ENCODE measurements at regions not wholly inside any gene's neighbourhood (a gene's known extent, or its start where the extent isn't known, plus 50 kb on each side); places are given as distances from the start of the nearest gene placed in this dataset.
A peak's percentile ranks its signal among the peaks of the same experiment; 100 is the strongest.
"Not testable (repeated sequence)": the region's sequence is repeated elsewhere in the genome, so short reads cannot be mapped to it uniquely, and the experiment has no call there.

DNA sequence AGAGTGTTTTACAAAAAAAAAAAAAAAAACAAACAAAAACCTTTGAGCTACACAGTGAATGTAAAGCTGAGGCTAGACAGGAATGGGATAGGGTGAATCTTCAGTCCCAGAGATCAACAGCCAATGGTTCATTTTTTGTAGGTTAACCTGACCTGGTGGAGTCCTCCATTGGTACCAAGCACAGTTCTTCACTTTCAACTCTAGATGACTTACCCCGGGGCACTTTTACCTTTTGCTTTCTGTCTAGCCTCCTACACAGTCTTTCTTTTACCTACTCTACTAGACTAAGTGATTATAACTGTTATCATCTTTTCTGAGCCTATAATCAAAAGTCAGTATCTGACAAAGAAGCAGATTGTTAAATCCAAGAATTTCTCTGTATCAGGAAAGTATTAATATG lies 50.9 kb downstream of the ANXA2R start:
- DNase-seq = no peak

DNA sequence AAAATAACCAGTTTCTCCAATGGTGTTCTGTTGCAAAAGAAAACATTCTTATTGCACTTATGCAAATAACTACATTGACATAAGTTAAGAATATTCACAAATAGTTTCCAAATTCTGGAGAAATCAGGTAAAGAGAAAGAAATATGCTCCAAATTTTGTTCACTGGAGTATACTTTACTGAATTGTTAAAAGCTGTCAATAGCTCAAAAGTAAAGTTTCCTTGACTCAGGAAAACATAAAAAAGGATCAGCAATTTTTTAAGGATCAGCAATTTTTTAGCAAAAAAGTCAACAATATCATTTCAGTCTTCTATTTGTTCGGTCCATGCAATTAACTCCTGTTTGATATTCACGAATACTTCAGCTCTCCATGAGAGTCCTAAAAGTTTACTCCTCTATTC lies 51.6 kb downstream of the ANXA2R start:
- DNase-seq = no peak

DNA sequence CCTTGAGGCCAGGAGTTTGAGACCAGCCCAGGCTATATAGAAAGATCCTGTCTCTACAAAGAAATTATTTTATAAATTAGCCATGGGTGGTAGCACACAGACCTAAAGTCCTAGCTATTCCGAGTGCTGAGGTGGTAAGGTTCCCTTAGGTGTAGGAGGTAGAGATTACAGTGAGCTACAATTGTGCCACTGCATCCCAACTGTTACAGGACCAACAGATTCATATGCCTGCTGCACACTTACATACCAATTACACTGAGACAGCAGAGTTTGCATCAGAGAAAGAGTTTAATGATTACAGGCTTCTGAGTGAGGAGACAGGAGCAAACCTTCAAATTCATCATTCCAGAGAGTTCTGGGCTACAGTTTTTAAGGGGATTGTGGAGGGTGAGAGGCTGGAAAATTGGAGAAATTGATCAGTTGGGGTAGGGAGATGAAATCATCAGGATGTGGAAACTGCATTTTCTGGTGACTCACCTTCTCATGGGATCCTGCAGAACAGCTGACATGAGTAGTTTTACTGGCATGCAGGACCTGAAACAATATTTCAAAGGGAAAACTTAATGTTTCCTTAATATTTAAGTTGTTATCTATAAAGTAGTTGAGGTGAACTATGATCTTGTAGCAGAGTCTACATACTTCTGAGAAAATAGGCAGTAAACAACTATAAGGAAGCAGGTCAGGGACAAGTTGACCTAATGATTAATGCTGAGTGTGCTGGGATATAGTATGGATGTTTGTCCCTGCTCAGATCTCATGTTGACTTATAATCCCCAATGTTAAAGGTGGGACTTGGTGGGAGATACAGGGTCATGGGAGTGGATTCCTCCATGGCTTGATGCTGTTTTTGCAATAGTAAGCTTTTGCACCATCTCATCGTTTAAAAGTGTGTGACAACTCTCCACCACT lies 54.7 kb downstream of the ANXA2R start:
- no peak for DNase-seq

DNA sequence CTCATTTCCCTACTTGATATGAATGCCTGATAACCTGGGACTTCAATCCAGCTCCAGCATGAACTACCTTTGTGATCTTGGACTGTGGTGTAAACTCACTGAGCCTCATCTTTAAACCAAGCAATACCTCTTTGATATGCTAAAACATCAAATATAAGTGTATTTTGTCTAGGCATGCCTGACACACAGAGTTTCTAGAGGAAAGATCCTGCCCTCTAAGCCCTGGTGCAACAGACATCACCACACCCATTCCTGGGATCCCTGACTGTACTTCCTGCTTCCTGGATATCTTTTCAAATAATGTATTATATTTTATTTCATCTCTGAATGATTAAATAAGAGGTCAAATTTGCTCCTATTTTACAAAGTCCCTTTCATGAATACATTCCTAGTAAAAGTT lies 55.8 kb downstream of the ANXA2R start:
- DNase-seq = no peak

DNA sequence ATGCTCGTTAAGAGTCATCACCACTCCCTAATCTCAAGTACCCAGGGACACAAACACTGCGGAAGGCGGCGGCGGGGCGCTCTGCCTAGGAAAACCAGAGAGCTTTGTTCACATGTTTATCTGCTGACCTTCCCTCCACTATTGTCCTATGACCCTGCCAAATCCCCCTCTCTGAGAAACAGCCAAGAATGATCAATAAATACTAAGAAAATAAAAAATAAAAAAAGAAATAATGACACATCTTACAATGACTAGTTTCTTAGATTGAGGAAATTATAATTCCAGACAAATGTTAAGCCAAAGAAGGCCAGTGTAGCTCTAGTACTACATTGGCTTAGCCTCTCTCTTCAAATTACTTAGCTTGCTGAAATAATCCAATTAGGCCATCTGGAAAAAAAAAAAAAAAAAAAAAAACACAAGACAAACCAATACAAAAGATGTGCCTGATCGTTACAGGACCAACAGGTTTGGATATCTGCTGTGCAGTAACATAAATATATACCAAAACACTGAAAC lies 58.0 kb downstream of the ANXA2R start:
- no peak for DNase-seq

DNA sequence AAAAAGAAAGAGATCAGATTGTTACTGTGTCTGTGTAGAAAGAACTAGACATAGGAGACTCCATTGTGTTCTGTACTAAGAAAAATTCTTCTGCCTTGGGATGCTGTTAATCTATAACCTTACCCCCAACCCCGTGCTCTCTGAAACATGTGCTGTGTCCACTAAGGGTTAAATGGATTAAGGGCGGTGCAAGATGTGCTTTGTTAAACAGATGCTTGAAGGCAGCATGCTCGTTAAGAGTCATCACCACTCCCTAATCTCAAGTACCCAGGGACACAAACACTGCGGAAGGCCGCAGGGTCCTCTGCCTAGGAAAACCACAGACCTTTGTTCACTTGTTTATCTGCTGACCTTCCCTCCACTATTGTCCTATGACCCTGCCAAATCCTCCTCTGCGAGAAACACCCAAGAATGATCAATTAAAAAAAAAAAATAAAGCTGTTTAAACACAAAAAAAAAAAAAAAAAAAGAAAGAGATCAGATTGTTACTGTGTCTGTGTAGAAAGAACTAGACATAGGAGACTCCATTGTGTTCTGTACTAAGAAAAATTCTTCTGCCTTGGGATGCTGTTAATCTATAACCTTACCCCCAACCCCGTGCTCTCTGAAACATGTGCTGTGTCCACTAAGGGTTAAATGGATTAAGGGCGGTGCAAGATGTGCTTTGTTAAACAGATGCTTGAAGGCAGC lies 58.6 kb downstream of the ANXA2R start:
- DNase-seq = not testable (repeated sequence)

DNA sequence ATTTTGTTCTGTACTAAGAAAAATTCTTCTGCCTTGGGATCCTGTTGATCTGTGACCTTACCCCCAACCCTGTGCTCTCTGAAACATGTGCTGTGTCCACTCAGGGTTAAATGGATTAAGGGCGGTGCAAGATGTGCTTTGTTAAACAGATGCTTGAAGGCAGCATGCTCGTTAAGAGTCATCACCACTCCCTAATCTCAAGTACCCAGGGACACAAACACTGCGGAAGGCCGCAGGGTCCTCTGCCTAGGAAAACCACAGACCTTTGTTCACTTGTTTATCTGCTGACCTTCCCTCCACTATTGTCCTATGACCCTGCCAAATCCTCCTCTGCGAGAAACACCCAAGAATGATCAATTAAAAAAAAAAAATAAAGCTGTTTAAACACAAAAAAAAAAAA lies 59.1 kb downstream of the ANXA2R start:
- not testable (repeated sequence) for DNase-seq

DNA sequence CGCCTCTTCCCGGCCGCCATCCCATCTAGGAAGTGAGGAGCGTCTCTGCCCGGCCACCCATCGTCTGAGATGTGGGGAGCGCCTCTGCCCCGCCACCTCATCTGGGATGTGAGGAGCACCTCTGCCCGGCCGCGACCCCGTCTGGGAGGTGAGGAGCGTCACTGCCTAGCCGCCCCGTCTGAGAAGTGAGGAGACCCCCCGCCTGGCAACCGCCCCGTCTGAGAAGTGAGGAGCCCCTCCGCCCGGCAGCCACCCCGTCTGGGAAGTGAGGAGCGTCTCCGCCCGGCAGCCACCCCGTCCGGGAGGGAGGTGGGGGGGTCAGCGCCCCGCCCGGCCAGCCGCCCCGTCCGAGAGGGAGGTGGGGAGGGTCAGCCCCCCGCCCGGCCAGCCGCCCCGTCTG lies 59.7 kb downstream of the ANXA2R start:
- not testable (repeated sequence) for DNase-seq

DNA sequence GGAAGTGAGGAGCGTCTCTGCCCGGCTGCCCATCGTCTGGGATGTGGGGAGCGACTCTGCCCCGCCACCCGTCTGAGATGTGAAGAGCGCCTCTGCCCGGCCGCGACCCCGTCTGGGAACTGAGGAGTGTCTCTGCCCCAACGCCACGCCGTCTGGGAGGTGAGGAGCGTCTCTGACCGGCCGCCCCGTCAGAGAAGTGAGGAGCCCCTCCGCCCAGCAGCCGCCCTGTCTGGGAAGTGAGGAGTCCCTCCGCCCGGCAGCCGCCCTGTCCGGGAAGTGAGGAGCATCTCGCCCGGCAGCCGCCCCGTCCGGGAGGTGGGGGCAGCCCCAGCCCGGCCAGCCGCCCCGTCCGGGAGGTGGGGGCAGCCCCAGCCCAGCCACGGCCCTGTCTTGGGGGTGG lies 60.9 kb downstream of the ANXA2R start:
- not testable (repeated sequence) for DNase-seq

DNA sequence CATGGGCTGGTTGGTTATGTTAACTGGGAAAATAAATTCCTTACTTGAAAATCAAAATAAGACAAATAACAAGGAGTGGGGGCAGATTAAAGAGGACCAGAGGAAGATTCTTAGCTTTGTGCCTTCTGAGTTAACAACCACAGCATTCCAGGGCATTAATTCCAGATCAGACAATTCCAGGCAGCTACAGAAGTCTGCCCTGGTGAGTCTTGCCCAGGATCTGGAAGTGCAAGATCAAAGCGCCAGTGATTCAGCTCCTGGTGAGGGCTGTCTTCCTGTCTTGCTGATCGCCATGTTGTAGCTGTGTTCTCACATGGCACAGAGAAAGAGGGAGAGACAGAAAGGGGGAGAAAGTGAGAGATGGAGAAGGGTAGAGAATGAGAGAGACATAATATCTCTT lies 65.6 kb downstream of the ANXA2R start:
- DNase-seq = no peak

DNA sequence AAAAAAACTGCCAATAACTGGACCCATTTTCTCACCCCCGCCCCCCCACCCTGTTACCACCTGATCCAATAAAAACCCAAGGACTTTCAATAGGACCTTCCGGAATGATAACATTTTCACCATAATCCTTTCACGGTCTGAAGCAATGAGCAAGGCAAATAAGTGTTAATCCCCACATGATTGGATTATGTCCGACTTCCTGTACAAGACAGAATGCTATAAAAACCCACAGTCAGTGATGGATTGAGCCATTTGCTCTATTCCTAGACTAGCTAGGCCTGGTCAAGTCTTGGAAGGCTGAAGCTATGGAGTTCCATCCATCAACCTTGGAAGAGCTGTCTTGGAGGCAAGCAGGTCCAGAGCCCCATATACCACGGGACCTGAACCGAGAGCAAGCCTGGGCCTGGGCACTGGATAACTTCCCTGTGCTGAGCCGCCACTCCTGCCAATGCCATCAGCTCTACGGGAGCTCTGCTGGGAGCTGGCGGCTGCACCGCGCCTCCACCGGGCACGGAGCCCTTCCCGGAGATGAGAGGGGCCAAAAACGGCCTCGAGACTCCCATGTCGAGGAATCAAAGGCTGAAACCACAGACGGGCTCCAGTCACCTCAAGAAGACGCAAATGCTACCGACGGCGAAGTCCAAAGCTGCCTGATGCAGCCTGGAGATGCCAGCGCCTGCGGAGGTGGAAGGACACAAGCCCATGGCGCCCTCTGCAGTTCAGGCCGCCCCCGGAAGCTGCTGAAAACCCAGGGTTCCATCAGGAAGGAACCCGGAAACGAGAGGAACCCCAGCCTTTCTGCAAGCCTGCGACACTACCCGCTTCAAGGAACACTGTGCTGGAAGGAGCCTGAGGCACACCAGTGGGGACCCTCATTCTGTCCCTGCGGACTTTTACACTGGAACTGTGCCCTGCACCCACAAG lies 69.2 kb downstream of the ANXA2R start:
- no peak for DNase-seq

DNA sequence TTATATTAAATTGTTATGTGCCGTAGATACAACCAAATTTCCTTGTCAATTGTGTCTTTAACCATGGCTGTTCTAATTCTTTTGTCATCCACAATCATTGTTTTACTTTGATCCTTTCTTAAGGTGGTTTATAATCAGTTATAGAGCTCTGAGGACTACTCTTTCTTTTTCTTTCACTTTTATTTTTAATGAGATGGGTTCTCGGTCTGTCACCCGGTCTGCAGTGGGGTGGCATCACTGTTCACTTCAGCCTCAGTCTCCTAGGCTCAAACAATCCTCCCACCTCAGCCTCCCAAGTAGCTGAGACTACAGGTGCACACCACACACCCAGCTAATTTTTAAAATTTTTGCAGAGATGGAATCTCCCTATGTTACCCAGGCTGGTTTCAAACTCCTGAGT lies 74.2 kb downstream of the ANXA2R start:
- no peak for DNase-seq

DNA sequence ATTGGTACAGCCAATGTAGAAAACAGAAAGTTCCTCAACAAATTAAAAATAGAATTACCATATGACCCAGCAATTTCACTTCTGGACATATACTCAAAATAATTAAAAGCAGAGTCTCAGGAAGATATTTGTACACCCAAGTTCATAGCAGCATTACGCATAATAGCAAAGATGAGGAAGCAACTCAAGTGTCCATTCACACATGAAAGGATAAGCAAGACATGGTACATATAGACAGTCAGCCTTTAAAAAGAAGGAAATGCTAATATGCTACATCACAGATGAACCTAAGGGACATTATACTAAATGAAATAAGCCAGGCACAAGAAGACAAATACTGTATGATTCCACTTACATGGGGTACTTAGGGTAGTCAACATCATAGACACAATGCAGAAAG lies 76.7 kb downstream of the ANXA2R start:
- no peak for DNase-seq

DNA sequence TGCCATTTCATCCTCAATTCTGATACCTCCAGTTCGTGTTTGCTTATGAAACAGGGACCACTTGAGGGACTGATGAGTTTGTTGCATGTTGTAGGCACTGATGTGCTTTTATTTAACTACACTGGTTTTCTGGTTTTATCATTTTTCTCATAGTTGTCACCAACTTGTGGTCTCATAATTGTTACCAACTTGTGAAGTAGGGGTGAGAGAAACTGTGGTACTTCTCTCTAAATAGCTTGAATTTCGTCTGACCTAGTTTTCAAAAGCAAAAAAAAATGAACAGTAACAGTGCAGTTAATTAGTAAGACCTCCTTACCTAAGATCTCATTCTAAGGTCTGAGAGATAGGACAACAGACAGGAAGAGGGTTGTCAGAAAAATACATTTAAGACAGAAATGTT lies 78.0 kb downstream of the ANXA2R start:
- DNase-seq = no peak

DNA sequence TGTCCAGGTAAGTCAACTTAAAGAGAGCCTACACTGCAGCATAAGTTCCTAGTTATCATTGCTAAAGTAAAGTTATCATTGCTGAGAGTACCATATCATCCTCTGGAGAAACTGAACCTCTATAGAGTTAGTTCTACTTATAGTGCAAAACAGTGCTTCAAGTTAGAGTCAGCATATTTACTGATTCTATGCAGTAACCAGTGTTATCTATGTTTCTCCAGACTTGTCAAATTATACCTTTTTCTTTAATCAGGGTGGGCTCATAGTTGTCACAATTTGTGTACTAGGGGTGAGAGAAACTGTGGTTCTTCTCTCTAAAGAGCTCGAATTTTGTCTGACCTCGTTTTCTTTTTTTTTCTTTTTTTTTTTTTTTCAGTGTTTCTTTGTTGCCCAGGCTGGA lies 79.6 kb downstream of the ANXA2R start:
- DNase-seq = no peak

DNA sequence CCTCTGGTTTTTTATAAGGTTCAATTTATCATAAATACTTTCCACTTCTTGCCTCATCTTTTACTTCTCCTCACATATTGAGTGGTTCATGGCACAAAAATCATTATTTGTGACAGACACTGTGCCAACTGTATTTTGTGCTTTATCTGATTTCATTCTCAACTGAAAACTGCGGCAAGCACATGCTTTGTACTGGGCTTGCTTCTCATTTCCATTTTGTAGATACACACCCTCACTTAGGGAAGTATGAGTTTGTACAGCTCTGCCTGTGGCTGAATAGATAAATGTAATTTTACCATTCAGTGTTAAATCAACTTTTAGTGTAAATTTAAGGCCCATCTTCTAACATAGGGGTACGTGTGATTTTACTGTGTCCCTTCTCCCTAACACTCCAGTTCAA lies 83.6 kb downstream of the ANXA2R start:
- DNase-seq = no peak

DNA sequence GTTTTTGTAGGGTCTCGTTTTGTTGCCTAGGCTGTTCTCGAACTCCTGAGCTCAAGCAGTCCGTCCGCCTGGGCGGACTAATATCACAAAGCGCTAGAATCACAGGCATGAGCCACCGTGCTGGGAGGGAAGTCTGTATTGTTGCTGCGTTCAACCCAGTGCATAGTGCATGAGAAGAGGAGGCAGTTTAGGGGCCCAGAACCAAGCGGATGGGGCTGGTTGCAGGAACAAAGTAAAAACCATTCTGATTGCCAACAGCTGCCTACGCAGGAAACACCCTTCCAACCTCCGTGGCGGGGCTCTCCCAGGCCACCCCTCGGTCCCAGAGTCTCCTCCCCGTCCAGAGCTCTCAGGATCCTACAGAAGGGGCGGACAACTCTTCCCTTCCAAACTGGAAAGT lies 87.1 kb downstream of the ANXA2R start:
- DNase-seq = no peak

DNA sequence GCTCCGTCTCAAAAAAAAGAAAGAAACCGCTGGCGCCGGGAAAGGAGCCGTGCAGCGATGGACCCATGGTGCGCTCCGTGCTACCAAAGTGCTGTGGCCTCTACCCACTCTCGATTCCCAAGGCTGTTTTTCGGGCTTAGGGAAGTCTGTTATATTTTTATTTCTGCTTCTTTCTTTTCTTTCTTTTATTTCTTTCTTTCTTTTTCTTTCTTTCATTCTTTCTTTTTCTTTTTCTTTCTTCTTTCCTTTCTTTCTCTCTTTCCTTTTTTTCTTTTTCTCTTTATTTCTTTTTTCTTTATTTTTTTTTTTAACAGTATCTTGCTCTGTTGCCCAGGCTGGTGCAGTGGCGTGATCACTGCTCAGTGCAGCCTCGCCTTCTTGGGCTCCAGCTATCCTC lies 87.5 kb downstream of the ANXA2R start:
- DNase-seq = no peak

DNA sequence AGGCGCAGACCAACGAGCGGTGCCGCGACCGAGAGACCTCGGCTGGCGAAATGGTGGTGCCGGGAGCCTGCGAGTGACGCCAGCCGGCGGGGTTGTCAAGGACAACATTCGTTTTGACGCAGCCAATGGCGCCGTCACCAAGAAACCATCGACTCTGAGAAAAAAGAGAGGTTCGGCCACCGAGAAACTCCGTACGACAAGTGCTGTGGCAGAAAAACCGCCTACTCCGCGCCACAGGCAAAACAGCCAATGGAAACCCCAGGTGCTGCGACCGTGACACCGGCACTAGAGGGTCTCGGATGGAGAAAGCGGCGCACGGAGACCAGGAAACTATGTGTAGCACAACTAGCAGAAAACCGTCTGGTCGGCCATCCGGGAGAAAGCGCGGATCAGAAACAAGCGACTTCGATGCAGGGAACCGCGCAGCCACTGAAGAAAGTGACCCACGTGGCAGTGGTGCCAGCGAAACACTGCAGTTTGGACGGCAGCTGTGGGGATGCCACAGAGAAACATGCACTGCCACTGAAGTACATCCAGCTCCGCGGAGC lies 88.8 kb downstream of the ANXA2R start:
- peak; percentile 55 for DNase-seq

DNA sequence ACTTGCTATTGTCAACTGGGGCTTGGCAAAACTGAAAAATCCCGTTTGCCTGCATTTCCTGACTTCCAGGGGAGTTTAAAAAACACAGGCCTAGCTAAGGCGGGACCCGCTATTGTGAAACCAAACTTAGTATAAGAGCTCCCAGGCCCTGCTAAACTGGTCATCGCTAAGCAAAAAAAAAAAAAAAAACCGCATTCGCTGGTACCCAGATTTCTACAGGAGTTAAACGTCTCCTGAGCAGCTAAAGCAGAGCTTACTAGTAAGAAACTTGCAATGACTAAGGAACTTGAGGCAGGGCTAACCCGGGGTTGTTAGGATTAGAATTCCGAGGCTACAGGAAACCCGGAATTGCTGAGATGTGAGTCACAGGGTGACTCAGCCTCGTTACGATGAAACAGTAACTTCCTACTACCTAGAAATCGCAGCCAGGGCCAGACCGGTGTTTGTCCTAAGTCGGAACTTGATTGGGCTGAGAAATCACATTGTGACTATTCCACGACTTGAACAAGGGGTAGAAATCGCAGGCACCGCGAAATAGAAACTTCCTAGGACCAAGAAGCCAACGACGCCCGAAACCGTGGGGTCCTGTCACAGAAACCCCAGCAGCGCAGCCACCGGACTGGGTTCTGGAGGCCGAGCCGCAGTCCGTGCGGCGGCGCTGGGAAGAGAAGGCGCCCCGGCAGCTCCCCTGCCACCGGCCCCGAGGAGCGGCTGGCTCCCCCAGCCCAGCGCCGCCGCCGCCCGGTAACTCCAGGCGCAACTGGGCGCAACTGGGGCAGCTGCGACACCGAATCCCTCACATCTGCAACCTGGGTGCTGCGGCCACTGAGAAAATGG lies 89.4 kb downstream of the ANXA2R start:
- peak; percentile 64 for DNase-seq

DNA sequence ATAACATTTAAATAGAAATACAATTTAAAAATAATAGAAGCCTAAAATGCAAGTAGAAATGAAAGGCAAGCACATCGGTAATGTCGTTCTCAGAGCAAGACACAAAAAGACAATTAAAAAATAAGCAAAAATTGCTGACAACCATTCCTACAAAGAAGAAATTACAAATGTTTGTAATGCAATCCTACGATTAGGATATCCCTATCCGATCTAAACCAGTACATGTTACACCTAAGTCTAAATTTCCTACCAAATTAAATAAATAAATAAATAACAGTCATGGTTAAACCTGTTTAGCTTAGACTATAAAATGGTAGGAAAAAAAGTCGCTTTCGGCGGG lies 90.0 kb downstream of the ANXA2R start:
- DNase-seq = no peak
